CD4-positive, CD25-positive, alpha-beta regulatory T cell (primary cell): ENCODE measurements at regions not wholly inside any gene's neighbourhood (a gene's known extent, or its start where the extent isn't known, plus 50 kb on each side); places are given as distances from the start of the nearest gene placed in this dataset.

Experiments used
- ATAC-seq, 2 donors: fragments of 150-1000 bp; cut with Tn5 transposase; one replicate each; pipeline ENCODE4 v1.10.0; 2021; ENCODE audit warnings: low read depth in 2 of 2, moderate number of reproducible peaks in 2 of 2, moderate library complexity in 1 of 2
- DNase-seq, 3 donors: peaks; one replicate each; pipeline versions ENCODE4 v3.0.0 to v3.0.0-alpha.2; 2012 to 2022; ENCODE audit warnings: mixed read lengths in 1 of 3
- H3K27ac ChIP-seq: one replicate; pipeline ENCODE4 v1.7.0; 2013; ENCODE audit warnings: mild to moderate bottlenecking, low read length; ENCODE audit not compliant: insufficient read depth, poor library complexity, severe bottlenecking
- H3K27me3 ChIP-seq: one replicate; pipeline ENCODE4 v1.7.0; 2013; ENCODE audit warnings: low read length; ENCODE audit not compliant: control insufficient read depth, insufficient read depth
- H3K36me3 ChIP-seq: one replicate; pipeline ENCODE4 v1.7.0; 2013; ENCODE audit warnings: mild to moderate bottlenecking, low read length, moderate library complexity; ENCODE audit not compliant: control insufficient read depth, insufficient read depth
- H3K4me1 ChIP-seq: 2 replicates; pipeline ENCODE4 v1.7.0; 2013; ENCODE audit warnings: mild to moderate bottlenecking, low read length; ENCODE audit not compliant: insufficient read depth, control insufficient read depth, poor library complexity, severe bottlenecking
- H3K4me3 ChIP-seq: one replicate; pipeline ENCODE4 v1.7.0; 2013; ENCODE audit warnings: low read depth, mild to moderate bottlenecking, low read length, moderate library complexity
- H3K9me3 ChIP-seq, 2 experiments: 1 replicate in 1 of 2; 2 replicates in 1 of 2; pipeline ENCODE4 v1.7.0; 2013; ENCODE audit warnings: low read length in 2 of 2, mild to moderate bottlenecking in 1 of 2, moderate library complexity in 1 of 2; ENCODE audit not compliant: control insufficient read depth in 2 of 2
- H3K27ac Mint-ChIP-seq, 3 donors: one replicate each; pipeline ENCODE4 v1.8.0; 2020 to 2022; ENCODE audit warnings: mild to moderate bottlenecking in 3 of 3, mixed read lengths in 3 of 3, moderate library complexity in 2 of 3
- H3K27me3 Mint-ChIP-seq: one replicate; pipeline ENCODE4 v1.8.0; 2022; ENCODE audit warnings: mild to moderate bottlenecking, mixed read lengths
- H3K36me3 Mint-ChIP-seq: one replicate; pipeline ENCODE4 v1.8.0; 2020; ENCODE audit warnings: mixed read lengths
- H3K4me1 Mint-ChIP-seq, 4 donors: one replicate each; pipeline ENCODE4 v1.8.0; 2020 to 2022; ENCODE audit warnings: mixed read lengths in 4 of 4, mild to moderate bottlenecking in 1 of 4
- H3K4me3 Mint-ChIP-seq, 4 donors: one replicate each; pipeline ENCODE4 v1.8.0; 2020 to 2022; ENCODE audit warnings: mild to moderate bottlenecking in 4 of 4, mixed read lengths in 4 of 4, moderate library complexity in 3 of 4
- H3K9me3 Mint-ChIP-seq, 7 donors: one replicate each; pipeline ENCODE4 v1.8.0; 2020 to 2022; ENCODE audit warnings: mixed read lengths in 7 of 7, mild to moderate bottlenecking in 3 of 7, moderate library complexity in 2 of 7

- Histone ChIP-seq H3K4me1 (no peaks in the 10 kb centered on the region), H3K4me3 (no peak overlapping the region), H3K27ac (no peak overlapping the region), H3K27me3 (no peaks in the 10 kb centered on the region), H3K36me3 (no peaks in the 10 kb centered on the region), H3K9me3 (no peaks in the 10 kb centered on the region)
- DNase-seq (no peak), ATAC-seq (no peak)
- Mint-ChIP-seq H3K9me3 (peaks cover 0 to 3% (median 0%) of the 10 kb centered on the region in 7 donors), H3K4me1 (no peaks in the 10 kb centered on the region), H3K27me3 (peaks cover 5% of the 10 kb centered on the region), H3K27ac (no peak overlapping the region), H3K36me3 (no peaks in the 10 kb centered on the region), H3K4me3 (no peak overlapping the region)
These were observed 148.6 kb upstream of the NR2F2 start for GRCh38 chr15:96181873-96182301.

GRCh38 chr15:96182736-96183513 lies 147.6 kb upstream of the NR2F2 start:
- H3K27me3 Mint-ChIP-seq = peaks cover 5% of the 10 kb centered on the region
- Histone ChIP-seq H3K36me3 (no peaks in the 10 kb centered on the region), H3K9me3 (no peaks in the 10 kb centered on the region), H3K27me3 (no peaks in the 10 kb centered on the region), H3K4me1 (no peaks in the 10 kb centered on the region), H3K4me3 (no peak overlapping the region), H3K27ac (no peak overlapping the region)
- no peak for DNase-seq
- H3K4me3 Mint-ChIP-seq = no peak overlapping the region
- H3K9me3 Mint-ChIP-seq = peaks cover 0 to 3% (median 0%) of the 10 kb centered on the region in 7 donors
- ATAC-seq = no peak
- H3K36me3 Mint-ChIP-seq = no peaks in the 10 kb centered on the region
- H3K4me1 Mint-ChIP-seq = no peaks in the 10 kb centered on the region
- H3K27ac Mint-ChIP-seq = no peak overlapping the region

- no peak for DNase-seq
- no peak overlapping the region for H3K27ac ChIP-seq
- H3K27me3 Mint-ChIP-seq = peaks cover 5% of the 10 kb centered on the region
- H3K27ac Mint-ChIP-seq = no peak overlapping the region
- H3K36me3 Mint-ChIP-seq = no peaks in the 10 kb centered on the region
- no peak for ATAC-seq
- H3K36me3 ChIP-seq = no peaks in the 10 kb centered on the region
- H3K9me3 Mint-ChIP-seq = peaks cover 0 to 3% (median 0%) of the 10 kb centered on the region in 7 donors
- no peaks in the 10 kb centered on the region for H3K9me3 ChIP-seq
- H3K27me3 ChIP-seq = no peaks in the 10 kb centered on the region
- H3K4me1 Mint-ChIP-seq = no peaks in the 10 kb centered on the region
- no peak overlapping the region for H3K4me3 ChIP-seq
- no peak overlapping the region for H3K4me3 Mint-ChIP-seq
- H3K4me1 ChIP-seq = no peaks in the 10 kb centered on the region
These were observed 147.0 kb upstream of the NR2F2 start for GRCh38 chr15:96183514-96183850.

- Histone ChIP-seq H3K36me3 (no peaks in the 10 kb centered on the region), H3K4me1 (no peaks in the 10 kb centered on the region), H3K27ac (no peak overlapping the region), H3K4me3 (no peak overlapping the region), H3K27me3 (no peaks in the 10 kb centered on the region), H3K9me3 (no peaks in the 10 kb centered on the region)
- no peaks in the 10 kb centered on the region for H3K4me1 Mint-ChIP-seq
- H3K9me3 Mint-ChIP-seq = peaks cover 0 to 3% (median 0%) of the 10 kb centered on the region in 7 donors
- ATAC-seq (no peak), DNase-seq (no peak)
- H3K36me3 Mint-ChIP-seq = no peaks in the 10 kb centered on the region
- H3K27ac Mint-ChIP-seq = no peak overlapping the region
- H3K4me3 Mint-ChIP-seq = no peak overlapping the region
- H3K27me3 Mint-ChIP-seq = peaks cover under 1% of the 10 kb centered on the region
These were observed 146.6 kb upstream of the NR2F2 start for GRCh38 chr15:96183867-96184266.

- Mint-ChIP-seq H3K4me3 (no peak overlapping the region), H3K4me1 (no peaks in the 10 kb centered on the region)
- no peak for ATAC-seq
These were observed 146.2 kb upstream of the NR2F2 start for GRCh38 chr15:96184297-96184696.

GRCh38 chr15:96186105-96186504 lies 144.4 kb upstream of the NR2F2 start:
- no peaks in the 10 kb centered on the region for H3K4me1 Mint-ChIP-seq
- Histone ChIP-seq H3K4me3 (no peak overlapping the region), H3K4me1 (no peaks in the 10 kb centered on the region), H3K27me3 (no peaks in the 10 kb centered on the region), H3K27ac (no peak overlapping the region), H3K9me3 (no peaks in the 10 kb centered on the region), H3K36me3 (no peaks in the 10 kb centered on the region)
- no peak overlapping the region for H3K27ac Mint-ChIP-seq
- H3K36me3 Mint-ChIP-seq = no peaks in the 10 kb centered on the region
- H3K4me3 Mint-ChIP-seq = no peak overlapping the region
- H3K27me3 Mint-ChIP-seq = no peaks in the 10 kb centered on the region
- ATAC-seq (no peak), DNase-seq (no peak)
- H3K9me3 Mint-ChIP-seq = peaks cover 0 to 5% (median 0%) of the 10 kb centered on the region in 7 donors

More at GRCh38 chr15:96184297-96184696, 146.2 kb upstream of the NR2F2 start:
- Mint-ChIP-seq H3K36me3 (no peaks in the 10 kb centered on the region), H3K9me3 (peaks cover 0 to 3% (median 0%) of the 10 kb centered on the region in 7 donors), H3K27ac (no peak overlapping the region), H3K27me3 (no peaks in the 10 kb centered on the region)
- no peak for DNase-seq
- H3K27ac ChIP-seq = no peak overlapping the region
- H3K27me3 ChIP-seq = no peaks in the 10 kb centered on the region
- no peaks in the 10 kb centered on the region for H3K36me3 ChIP-seq
- no peak overlapping the region for H3K4me3 ChIP-seq
- no peaks in the 10 kb centered on the region for H3K9me3 ChIP-seq
- no peaks in the 10 kb centered on the region for H3K4me1 ChIP-seq

GRCh38 chr15:96187341-96188305 lies 142.9 kb upstream of the NR2F2 start:
- H3K9me3 Mint-ChIP-seq = peaks cover 0 to 5% (median 2%) of the 10 kb centered on the region in 7 donors
- Histone ChIP-seq H3K27me3 (no peaks in the 10 kb centered on the region), H3K27ac (no peak overlapping the region), H3K4me3 (no peak overlapping the region), H3K9me3 (no peaks in the 10 kb centered on the region), H3K4me1 (no peaks in the 10 kb centered on the region), H3K36me3 (no peaks in the 10 kb centered on the region)
- H3K27ac Mint-ChIP-seq = no peak overlapping the region
- ATAC-seq (no peak), DNase-seq (no peak)
- no peaks in the 10 kb centered on the region for H3K4me1 Mint-ChIP-seq
- H3K36me3 Mint-ChIP-seq = no peaks in the 10 kb centered on the region
- H3K27me3 Mint-ChIP-seq = no peaks in the 10 kb centered on the region
- H3K4me3 Mint-ChIP-seq = peak overlapping the region in 1 of 4 donors; percentile 5
